HFFc6 (cell line): ENCODE measurements at regions not wholly inside any gene's neighbourhood (a gene's known extent, or its start where the extent isn't known, plus 50 kb on each side); places are given as distances from the start of the nearest gene placed in this dataset.

Source experiments
- DNase-seq: peaks from one replicate; pipeline ENCODE4 v3.0.0-alpha.2; 2018
- H3K27ac Mint-ChIP-seq: 2 replicates; pipeline ENCODE4 v1.8.0; 2020; ENCODE audit warnings: mild to moderate bottlenecking, mixed read lengths
- H3K27me3 Mint-ChIP-seq: 2 replicates; pipeline ENCODE4 v1.8.0; 2021; ENCODE audit warnings: mild to moderate bottlenecking, moderate library complexity, mixed read lengths; ENCODE audit not compliant: insufficient read depth
- H3K36me3 Mint-ChIP-seq: 2 replicates; pipeline ENCODE4 v1.8.0; 2021; ENCODE audit warnings: low read depth, mixed read lengths
- H3K4me1 Mint-ChIP-seq: 2 replicates; pipeline ENCODE4 v1.8.0; 2020; ENCODE audit warnings: low read depth, mixed read lengths
- H3K4me3 Mint-ChIP-seq: 2 replicates; pipeline ENCODE4 v1.8.0; 2020; ENCODE audit warnings: mild to moderate bottlenecking, moderate library complexity, mixed read lengths
- H3K9me3 Mint-ChIP-seq: 2 replicates; pipeline ENCODE4 v1.8.0; 2020; ENCODE audit warnings: mild to moderate bottlenecking, mixed read lengths
- CTCF ChIP-seq: fragments of 200-600 bp; sonication (generic); IDR thresholded peaks from 2 replicates; pipeline ENCODE4 v1.5.0; 2021; ENCODE audit warnings: antibody characterized with exemption, mild to moderate bottlenecking

GRCh38 chr1:60963167-60963940 is 119.0 kb upstream of the NFIA start:
- H3K27ac Mint-ChIP-seq = no peak overlapping the region
- DNase-seq = no peak
- H3K4me3 Mint-ChIP-seq = no peak overlapping the region
- no peak for TF ChIP-seq CTCF
- H3K27me3 Mint-ChIP-seq = peaks cover 3% of the 10 kb centered on the region
- H3K9me3 Mint-ChIP-seq = peaks cover 27% of the 10 kb centered on the region
- peaks cover 12% of the 10 kb centered on the region for H3K4me1 Mint-ChIP-seq
- peaks cover 12% of the 10 kb centered on the region for H3K36me3 Mint-ChIP-seq

GRCh38 chr1:60960891-60961461 is 121.4 kb upstream of the NFIA start:
- no peak for TF ChIP-seq CTCF
- Mint-ChIP-seq H3K36me3 (peaks cover 4% of the 10 kb centered on the region), H3K27me3 (no peaks in the 10 kb centered on the region; the same call in 1 of the 2 replicates), H3K27ac (no peak overlapping the region; the same call in 1 of the 2 replicates), H3K4me1 (peaks cover 12% of the 10 kb centered on the region), H3K9me3 (peaks cover 18% of the 10 kb centered on the region), H3K4me3 (no peak overlapping the region)
- DNase-seq = no peak

GRCh38 chr1:60959701-60960100 is 122.7 kb upstream of the NFIA start:
- H3K4me3 Mint-ChIP-seq = no peak overlapping the region

GRCh38 chr1:60958001-60958400 is 124.4 kb upstream of the NFIA start:
- H3K4me1 Mint-ChIP-seq = peaks cover 12% of the 10 kb centered on the region
- no peak overlapping the region for H3K4me3 Mint-ChIP-seq
- TF ChIP-seq CTCF = no peak
- H3K9me3 Mint-ChIP-seq = peaks cover 5% of the 10 kb centered on the region; the same call in 1 of the 2 replicates
- no peak for DNase-seq
- H3K36me3 Mint-ChIP-seq = no peaks in the 10 kb centered on the region
- H3K27me3 Mint-ChIP-seq = peaks cover 3% of the 10 kb centered on the region
- H3K27ac Mint-ChIP-seq = no peak overlapping the region

More at GRCh38 chr1:60959701-60960100, 122.7 kb upstream of the NFIA start:
- Mint-ChIP-seq H3K4me1 (peaks cover 12% of the 10 kb centered on the region), H3K9me3 (peaks cover 11% of the 10 kb centered on the region), H3K27me3 (no peaks in the 10 kb centered on the region; the same call in 1 of the 2 replicates), H3K36me3 (no peaks in the 10 kb centered on the region), H3K27ac (no peak overlapping the region)
- no peak for DNase-seq
- TF ChIP-seq CTCF = no peak

GRCh38 chr1:60956520-60956919 is 125.8 kb upstream of the NFIA start:
- Mint-ChIP-seq H3K27me3 (peaks cover 11% of the 10 kb centered on the region), H3K4me3 (no peak overlapping the region), H3K9me3 (peaks cover 5% of the 10 kb centered on the region; the same call in 1 of the 2 replicates), H3K4me1 (peaks cover 10% of the 10 kb centered on the region), H3K27ac (no peak overlapping the region), H3K36me3 (no peaks in the 10 kb centered on the region)
- no peak for TF ChIP-seq CTCF
- DNase-seq = no peak
